ENCODE measurements at regions not wholly inside any gene's neighbourhood (a gene's known extent, or its start where the extent isn't known, plus 50 kb on each side); places are given as distances from the start of the nearest gene placed in this dataset.

DNA sequence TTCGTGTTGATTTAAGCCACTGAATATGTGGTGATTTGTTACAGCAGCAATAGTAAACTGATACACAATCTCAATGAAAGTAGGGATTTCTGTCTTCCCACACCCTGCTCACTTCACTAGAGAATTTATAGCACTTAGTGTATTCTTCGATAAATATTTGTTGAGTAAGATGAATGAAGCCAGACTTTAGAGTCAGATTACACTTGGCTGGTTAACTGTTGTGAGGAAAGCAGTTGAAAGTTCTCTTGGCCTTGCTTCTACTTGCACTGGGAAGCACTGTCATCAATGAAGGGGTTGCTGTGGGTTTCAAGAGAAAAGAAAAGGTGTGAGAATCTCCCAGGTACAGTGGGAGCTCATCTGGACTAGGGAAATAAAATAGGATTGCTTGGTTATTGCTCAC lies 82.1 kb upstream of the IGFBP3 start:
- DNase-seq (no peak), ATAC-seq (no peak)
- WGBS, 2 donors = 86 to 89% methylated on average over 2 of the region's 2 CpGs
- peaks cover 0 to 10% (median 0%) of the 10 kb centered on the region in 9 donors for H3K4me1 ChIP-seq
- H3K9me3 ChIP-seq = peaks cover 0 to 36% (median 10%) of the 10 kb centered on the region in 11 donors
- H3K27ac ChIP-seq = no peak overlapping the region
- H3K27me3 ChIP-seq = no peaks in the 10 kb centered on the region
- H3K4me3 ChIP-seq = no peak overlapping the region
- H3K36me3 ChIP-seq = no peaks in the 10 kb centered on the region
- TF ChIP-seq, protein P1, sequence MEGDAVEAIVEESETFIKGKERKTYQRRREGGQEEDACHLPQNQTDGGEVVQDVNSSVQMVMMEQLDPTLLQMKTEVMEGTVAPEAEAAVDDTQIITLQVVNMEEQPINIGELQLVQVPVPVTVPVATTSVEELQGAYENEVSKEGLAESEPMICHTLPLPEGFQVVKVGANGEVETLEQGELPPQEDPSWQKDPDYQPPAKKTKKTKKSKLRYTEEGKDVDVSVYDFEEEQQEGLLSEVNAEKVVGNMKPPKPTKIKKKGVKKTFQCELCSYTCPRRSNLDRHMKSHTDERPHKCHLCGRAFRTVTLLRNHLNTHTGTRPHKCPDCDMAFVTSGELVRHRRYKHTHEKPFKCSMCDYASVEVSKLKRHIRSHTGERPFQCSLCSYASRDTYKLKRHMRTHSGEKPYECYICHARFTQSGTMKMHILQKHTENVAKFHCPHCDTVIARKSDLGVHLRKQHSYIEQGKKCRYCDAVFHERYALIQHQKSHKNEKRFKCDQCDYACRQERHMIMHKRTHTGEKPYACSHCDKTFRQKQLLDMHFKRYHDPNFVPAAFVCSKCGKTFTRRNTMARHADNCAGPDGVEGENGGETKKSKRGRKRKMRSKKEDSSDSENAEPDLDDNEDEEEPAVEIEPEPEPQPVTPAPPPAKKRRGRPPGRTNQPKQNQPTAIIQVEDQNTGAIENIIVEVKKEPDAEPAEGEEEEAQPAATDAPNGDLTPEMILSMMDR (IDR thresholded peaks at IDR 0.05) = no peak
- intact Hi-C loops (cut with DNase I) = no loop called here

DNA sequence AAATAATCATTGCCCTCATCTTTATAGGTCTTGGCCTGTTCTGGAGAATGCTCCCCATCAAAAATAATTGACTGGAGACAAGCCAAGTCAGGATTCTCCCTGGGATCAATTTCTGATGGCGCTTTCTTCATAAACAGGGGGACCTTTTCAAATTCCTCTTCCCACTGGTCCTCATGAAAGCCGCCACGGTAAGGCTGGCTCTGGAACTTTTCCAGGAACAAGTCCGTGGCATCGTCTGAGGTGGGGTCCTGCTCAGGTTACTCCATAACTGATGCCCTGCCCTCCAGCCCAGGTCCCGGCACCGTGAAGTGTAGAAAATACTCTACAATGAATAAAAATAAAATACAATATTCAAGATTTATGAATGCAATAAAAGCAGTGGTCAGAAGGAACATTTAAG lies 79.4 kb upstream of the IGFBP3 start:
- intact Hi-C loops (cut with DNase I) = no loop called here
- WGBS, 2 donors = 91 to 93% methylated on average over 7 of the region's 7 CpGs

DNA sequence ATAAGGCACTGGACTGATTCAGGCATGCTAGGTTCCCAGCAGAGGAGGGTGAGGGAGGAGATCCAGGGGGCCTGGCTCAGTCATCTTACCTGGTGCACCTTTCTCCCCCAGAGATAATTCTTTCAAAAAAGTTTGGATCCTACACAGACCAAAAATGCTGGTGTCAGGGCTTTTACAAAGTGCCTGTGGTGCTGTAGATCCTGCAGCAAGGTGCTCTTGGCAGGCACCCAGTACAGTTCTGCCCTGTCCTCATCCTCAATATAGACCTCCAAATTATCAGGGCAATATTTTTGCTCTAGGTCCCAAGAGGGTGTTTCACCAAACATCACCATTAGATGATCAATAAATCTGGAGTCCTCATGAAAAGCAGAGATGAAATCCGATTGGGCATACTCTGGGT lies 78.5 kb upstream of the IGFBP3 start:
- no peak for DNase-seq
- WGBS, 2 donors = 58 to 92% methylated on average over 1 of the region's 1 CpG

More for the DNA sequence above, 79.4 kb upstream of the IGFBP3 start:
- ATAC-seq = no peak
- TF ChIP-seq, protein P1 (IDR thresholded peaks at IDR 0.05) = no peak
- Histone ChIP-seq H3K4me1 (no peaks in the 10 kb centered on the region), H3K9me3 (peaks cover 0 to 55% (median 33%) of the 10 kb centered on the region in 11 donors), H3K4me3 (no peak overlapping the region), H3K36me3 (no peaks in the 10 kb centered on the region), H3K27me3 (no peaks in the 10 kb centered on the region), H3K27ac (no peak overlapping the region)
- no peak for DNase-seq

DNA sequence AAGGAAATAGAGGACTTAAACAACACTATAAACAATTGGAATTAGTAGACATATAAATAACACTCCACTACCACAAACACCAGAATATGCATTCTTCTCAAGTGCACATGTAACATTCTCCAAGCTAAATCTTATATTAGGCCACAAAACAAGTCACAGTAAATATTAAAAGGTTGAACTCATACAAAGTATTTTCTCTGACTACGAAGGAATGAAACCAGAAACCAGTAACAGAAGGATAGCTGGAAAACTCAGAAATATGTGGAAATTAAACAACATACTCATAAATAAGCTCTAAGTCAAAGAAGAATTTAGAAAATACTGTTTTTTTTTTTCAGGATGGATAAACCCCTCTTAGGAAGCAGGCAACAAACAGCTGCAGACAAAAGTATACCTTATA lies 77.4 kb upstream of the IGFBP3 start:
- no peak for ATAC-seq
- no peaks in the 10 kb centered on the region for H3K4me1 ChIP-seq
- H3K27ac ChIP-seq = no peak overlapping the region
- H3K36me3 ChIP-seq = no peaks in the 10 kb centered on the region
- H3K9me3 ChIP-seq = peaks cover 0 to 62% (median 41%) of the 10 kb centered on the region in 11 donors
- WGBS, 2 donors = 96% methylated on average over 1 of the region's 1 CpG
- intact Hi-C loops (cut with DNase I) = loop anchor here in 1 of 10 donors (10.0 kb wide), 1 partner anchor 56 kb away; no protein-coding TSS in a partner anchor
- TF ChIP-seq, protein P1 (IDR thresholded peaks at IDR 0.05) = no peak
- no peaks in the 10 kb centered on the region for H3K27me3 ChIP-seq
- DNase-seq = no peak
- H3K4me3 ChIP-seq = no peak overlapping the region

More for the DNA sequence above, 78.5 kb upstream of the IGFBP3 start:
- ATAC-seq = no peak
- no peaks in the 10 kb centered on the region for H3K36me3 ChIP-seq
- TF ChIP-seq, protein P1 (IDR thresholded peaks at IDR 0.05) = no peak
- H3K4me1 ChIP-seq = no peaks in the 10 kb centered on the region
- no peak overlapping the region for H3K4me3 ChIP-seq
- no peaks in the 10 kb centered on the region for H3K27me3 ChIP-seq
- no peak overlapping the region for H3K27ac ChIP-seq
- peaks cover 0 to 63% (median 41%) of the 10 kb centered on the region in 11 donors for H3K9me3 ChIP-seq
- intact Hi-C loops (cut with DNase I) = loop anchor here in 1 of 10 donors (10.0 kb wide), 1 partner anchor 55 kb away; no protein-coding TSS in a partner anchor
